A549 (cell line): ENCODE measurements at regions not wholly inside any gene's neighbourhood (a gene's known extent, or its start where the extent isn't known, plus 50 kb on each side); places are given as distances from the start of the nearest gene placed in this dataset.

Source experiments
- ATAC-seq, 2 experiments: fragments of 200-7000 bp in 1 of 2; fragments of >200 bp in 1 of 2; cut with Nextera tagmentation in 1 of 2; cut with Tn5 transposase in 1 of 2; 3 replicates each; pipeline versions ENCODE4 v1.8.0 to v1.9.1; 2018 to 2020; ENCODE audit warnings: mild to moderate bottlenecking in 1 of 2, moderate library complexity in 1 of 2
- CTCF ChIA-PET: fragments of 300-600 bp; sonication (Branson Sonifier 250); formaldehyde crosslinking; extraction: SDS; loops from one replicate; lab custom pipeline; 2021; ENCODE audit warnings: antibody characterized with exemption, inconsistent platforms; lab: Yijun Ruan, JAX
- POLR2A ChIA-PET: fragments of 350-600 bp; formaldehyde crosslinking; extraction: SDS; loops from one replicate; lab custom pipeline; 2021; ENCODE audit warnings: antibody characterized with exemption, inconsistent platforms; lab: Yijun Ruan, JAX
- DNase-seq, 2 experiments: peaks; one replicate each; pipeline versions ENCODE4 v3.0.0 to v3.0.0-alpha.2; 2011 to 2016; ENCODE audit warnings: low read depth in 1 of 2, low spot score in 1 of 2
- FAIRE-seq: peaks from 2 replicates; lab custom pipeline; 2011; peaks lifted over from hg19 to GRCh38; lab: Jason Lieb, UNC
- H3K27ac ChIP-seq, 2 experiments: fragments of >200 bp; sonication (Bioruptor Twin); formaldehyde crosslinking; 3 replicates each; pipeline ENCODE4 v1.5.1; 2016 to 2017
- H3K4me1 ChIP-seq: fragments of >200 bp; sonication (Bioruptor Twin); formaldehyde crosslinking; 3 replicates; pipeline ENCODE4 v1.6.1; 2016
- H3K4me2 ChIP-seq: fragments of >200 bp; sonication (Bioruptor Twin); formaldehyde crosslinking; 3 replicates; pipeline ENCODE4 v1.6.1; 2016
- H3K4me3 ChIP-seq: fragments of >200 bp; sonication (Bioruptor Twin); formaldehyde crosslinking; 3 replicates; pipeline ENCODE4 v1.5.1; 2016
- H3K9me3 ChIP-seq: fragments of >200 bp; sonication (Bioruptor Twin); formaldehyde crosslinking; 3 replicates; pipeline ENCODE4 v1.6.1; 2016
- EHMT2 ChIP-seq: fragments of 200-600 bp; sonication (generic); IDR thresholded peaks from 2 replicates; pipeline ENCODE4 v1.6.1; 2016; ENCODE audit warnings: antibody characterized with exemption, low read depth, mild to moderate bottlenecking, moderate library complexity
- EP300 ChIP-seq, 2 experiments: fragments of >200 bp; sonication (Bioruptor Twin); formaldehyde crosslinking; IDR thresholded peaks; 2 replicates in 1 of 2; 3 replicates in 1 of 2; pipeline ENCODE4 v1.6.1; 2016 to 2017
- FOSL2 ChIP-seq, 2 experiments: fragments of 450-650 bp in 1 of 2; fragments of >200 bp in 1 of 2; sonication (Bioruptor Twin) in 1 of 2; formaldehyde crosslinking; IDR thresholded peaks; 2 replicates each; pipeline versions ENCODE4 v1.5.0 to v1.6.1; 2016 to 2020; ENCODE audit warnings: mild to moderate bottlenecking in 1 of 2, moderate library complexity in 1 of 2
- FOXS1 ChIP-seq: fragments of 250-450 bp; sonication (Bioruptor Pico); IDR thresholded peaks from 2 replicates; pipeline ENCODE4 v1.5.0; 2020; ENCODE audit warnings: mild to moderate bottlenecking, moderate library complexity
- HEYL ChIP-seq: fragments of 250-450 bp; sonication (Bioruptor Pico); IDR thresholded peaks from 2 replicates; pipeline ENCODE4 v1.8.0; 2021; ENCODE audit warnings: mild to moderate bottlenecking, moderate library complexity
- KDM1A ChIP-seq: fragments of 200-600 bp; sonication (generic); IDR thresholded peaks from 2 replicates; pipeline ENCODE4 v1.6.1; 2016; ENCODE audit warnings: low read depth, mild to moderate bottlenecking
- MAZ ChIP-seq: fragments of 150-350 bp; IDR thresholded peaks from 2 replicates; pipeline ENCODE4 v1.6.1; 2014; ENCODE audit warnings: antibody characterized with exemption, low read depth, low read length, borderline replicate concordance
- MYC ChIP-seq: IDR thresholded peaks from 2 replicates; pipeline ENCODE4 v1.6.1; 2012; ENCODE audit warnings: mild to moderate bottlenecking, inconsistent platforms, low read length, improper control_type of control experiment, borderline replicate concordance
- NPAS2 ChIP-seq: fragments of 250-450 bp; sonication (Bioruptor Pico); IDR thresholded peaks from 2 replicates; pipeline ENCODE4 v1.8.0; 2022; ENCODE audit warnings: mild to moderate bottlenecking, moderate library complexity, borderline replicate concordance
- RCOR1 ChIP-seq: fragments of 150-350 bp; IDR thresholded peaks from 2 replicates; pipeline ENCODE4 v1.6.1; 2014; ENCODE audit warnings: antibody characterized with exemption, low read length, low read depth
- RFX5 ChIP-seq: fragments of 450-650 bp; IDR thresholded peaks from 2 replicates; pipeline ENCODE4 v1.7.1; 2014; ENCODE audit warnings: antibody characterized with exemption, mild to moderate bottlenecking, moderate library complexity
- ZC3H11A ChIP-seq: fragments of 450-650 bp; IDR thresholded peaks from 2 replicates; pipeline ENCODE4 v1.6.1; 2014; ENCODE audit warnings: antibody characterized with exemption, mild to moderate bottlenecking
- ZSCAN20 ChIP-seq: fragments of 250-450 bp; sonication (Bioruptor Pico); IDR thresholded peaks from 2 replicates; pipeline ENCODE4 v1.8.0; 2022; ENCODE audit warnings: mild to moderate bottlenecking, moderate library complexity
- WGBS: methylation state at CpG from one replicate; pipeline ENCODE4 v1.1.6; 2017; ENCODE audit errors: missing lambda C conversion rate; 5-methylcytosine and 5-hydroxymethylcytosine counted together
- TF ChIP-seq, protein P1 (sequence below): IDR thresholded peaks from 2 replicates; pipeline ENCODE4 v1.6.1; 2012
- TF ChIP-seq, protein P2 (sequence below): fragments of >200 bp; sonication (Bioruptor Twin); formaldehyde crosslinking; IDR thresholded peaks from 3 replicates; pipeline ENCODE4 v1.6.1; 2016
- TF ChIP-seq, protein P3 (sequence below): fragments of 250-450 bp; sonication (Bioruptor Pico); IDR thresholded peaks from 2 replicates; pipeline ENCODE4 v1.5.0; 2020; ENCODE audit warnings: low read depth, mild to moderate bottlenecking, moderate library complexity
- TF ChIP-seq, protein P4 (sequence below): fragments of 250-450 bp; sonication (Bioruptor Pico); IDR thresholded peaks from 2 replicates; pipeline ENCODE4 v1.5.0; 2021; ENCODE audit warnings: mild to moderate bottlenecking, moderate library complexity, borderline replicate concordance
- TF ChIP-seq, protein P5 (sequence below): IDR thresholded peaks from 2 replicates; pipeline ENCODE4 v1.6.1; 2012
- TF ChIP-seq, protein P6 (sequence below): fragments of >200 bp; sonication (Bioruptor Twin); formaldehyde crosslinking; IDR thresholded peaks from 3 replicates; pipeline ENCODE4 v1.5.1; 2016
- TF ChIP-seq, protein P7 (sequence below): fragments of 200-600 bp; sonication (generic); IDR thresholded peaks from 2 replicates; pipeline ENCODE4 v1.6.1; 2016; ENCODE audit warnings: antibody characterized with exemption, mild to moderate bottlenecking, moderate library complexity

DNA sequence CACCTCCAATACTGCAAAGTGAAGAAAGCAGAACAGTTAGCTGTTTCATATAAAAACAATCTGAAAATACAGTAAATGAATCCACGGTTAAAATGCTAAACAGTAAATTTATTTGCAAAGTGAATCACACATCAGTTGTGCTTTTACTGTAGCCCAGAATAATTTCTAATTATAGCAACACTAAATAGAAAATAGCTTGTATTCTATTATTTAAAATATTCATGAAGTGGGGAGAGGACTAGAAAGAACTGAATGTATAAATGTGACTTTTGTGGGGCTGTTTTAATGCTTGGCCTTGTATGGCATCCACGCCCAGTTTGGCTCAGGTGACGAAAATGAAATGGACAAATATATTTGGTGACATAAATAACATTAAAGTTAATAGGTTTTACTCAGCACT, 148.2 kb downstream of the ATP23 start:
- WGBS, result 16% methylated on average over 3 of the region's 3 CpGs
- no peak overlapping the region for H3K27ac ChIP-seq
- POLR2A ChIA-PET, result no interaction called here
- H3K4me2 ChIP-seq, result no peak overlapping the region
- H3K4me1 ChIP-seq, result no peaks in the 10 kb centered on the region
- no peak for DNase-seq
- H3K4me3 ChIP-seq, result no peak overlapping the region
- CTCF ChIA-PET, result interaction anchor here (1.0 to 1.6 kb wide), 2 partner anchors 16 to 451 kb away, joined by 3 read pairs; no protein-coding TSS in a partner anchor
- TF ChIP-seq EHMT2, result no peak
- TF ChIP-seq, protein P1, sequence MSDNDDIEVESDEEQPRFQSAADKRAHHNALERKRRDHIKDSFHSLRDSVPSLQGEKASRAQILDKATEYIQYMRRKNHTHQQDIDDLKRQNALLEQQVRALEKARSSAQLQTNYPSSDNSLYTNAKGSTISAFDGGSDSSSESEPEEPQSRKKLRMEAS, result no peak
- TF ChIP-seq, protein P2, sequence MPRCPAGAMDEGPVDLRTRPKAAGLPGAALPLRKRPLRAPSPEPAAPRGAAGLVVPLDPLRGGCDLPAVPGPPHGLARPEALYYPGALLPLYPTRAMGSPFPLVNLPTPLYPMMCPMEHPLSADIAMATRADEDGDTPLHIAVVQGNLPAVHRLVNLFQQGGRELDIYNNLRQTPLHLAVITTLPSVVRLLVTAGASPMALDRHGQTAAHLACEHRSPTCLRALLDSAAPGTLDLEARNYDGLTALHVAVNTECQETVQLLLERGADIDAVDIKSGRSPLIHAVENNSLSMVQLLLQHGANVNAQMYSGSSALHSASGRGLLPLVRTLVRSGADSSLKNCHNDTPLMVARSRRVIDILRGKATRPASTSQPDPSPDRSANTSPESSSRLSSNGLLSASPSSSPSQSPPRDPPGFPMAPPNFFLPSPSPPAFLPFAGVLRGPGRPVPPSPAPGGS, result no peak
- no peak for TF ChIP-seq NPAS2 (CRISPR knock-in tag)
- TF ChIP-seq MAZ, result no peak
- TF ChIP-seq RCOR1, result no peak
- TF ChIP-seq MYC, result no peak
- TF ChIP-seq, protein P3, sequence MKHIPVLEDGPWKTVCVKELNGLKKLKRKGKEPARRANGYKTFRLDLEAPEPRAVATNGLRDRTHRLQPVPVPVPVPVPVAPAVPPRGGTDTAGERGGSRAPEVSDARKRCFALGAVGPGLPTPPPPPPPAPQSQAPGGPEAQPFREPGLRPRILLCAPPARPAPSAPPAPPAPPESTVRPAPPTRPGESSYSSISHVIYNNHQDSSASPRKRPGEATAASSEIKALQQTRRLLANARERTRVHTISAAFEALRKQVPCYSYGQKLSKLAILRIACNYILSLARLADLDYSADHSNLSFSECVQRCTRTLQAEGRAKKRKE (CRISPR knock-in tag), result no peak
- no peak for TF ChIP-seq ZSCAN20 (CRISPR knock-in tag)
- TF ChIP-seq HEYL (CRISPR knock-in tag), result no peak
- TF ChIP-seq, protein P4, sequence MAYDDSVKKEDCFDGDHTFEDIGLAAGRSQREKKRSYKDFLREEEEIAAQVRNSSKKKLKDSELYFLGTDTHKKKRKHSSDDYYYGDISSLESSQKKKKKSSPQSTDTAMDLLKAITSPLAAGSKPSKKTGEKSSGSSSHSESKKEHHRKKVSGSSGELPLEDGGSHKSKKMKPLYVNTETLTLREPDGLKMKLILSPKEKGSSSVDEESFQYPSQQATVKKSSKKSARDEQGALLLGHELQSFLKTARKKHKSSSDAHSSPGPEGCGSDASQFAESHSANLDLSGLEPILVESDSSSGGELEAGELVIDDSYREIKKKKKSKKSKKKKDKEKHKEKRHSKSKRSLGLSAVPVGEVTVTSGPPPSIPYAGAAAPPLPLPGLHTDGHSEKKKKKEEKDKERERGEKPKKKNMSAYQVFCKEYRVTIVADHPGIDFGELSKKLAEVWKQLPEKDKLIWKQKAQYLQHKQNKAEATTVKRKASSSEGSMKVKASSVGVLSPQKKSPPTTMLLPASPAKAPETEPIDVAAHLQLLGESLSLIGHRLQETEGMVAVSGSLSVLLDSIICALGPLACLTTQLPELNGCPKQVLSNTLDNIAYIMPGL (CRISPR knock-in tag), result no peak
- TF ChIP-seq EP300 (IDR thresholded peaks at IDR 0.05), result no peak
- no peak for TF ChIP-seq FOXS1 (CRISPR knock-in tag)
- TF ChIP-seq, protein P5, sequence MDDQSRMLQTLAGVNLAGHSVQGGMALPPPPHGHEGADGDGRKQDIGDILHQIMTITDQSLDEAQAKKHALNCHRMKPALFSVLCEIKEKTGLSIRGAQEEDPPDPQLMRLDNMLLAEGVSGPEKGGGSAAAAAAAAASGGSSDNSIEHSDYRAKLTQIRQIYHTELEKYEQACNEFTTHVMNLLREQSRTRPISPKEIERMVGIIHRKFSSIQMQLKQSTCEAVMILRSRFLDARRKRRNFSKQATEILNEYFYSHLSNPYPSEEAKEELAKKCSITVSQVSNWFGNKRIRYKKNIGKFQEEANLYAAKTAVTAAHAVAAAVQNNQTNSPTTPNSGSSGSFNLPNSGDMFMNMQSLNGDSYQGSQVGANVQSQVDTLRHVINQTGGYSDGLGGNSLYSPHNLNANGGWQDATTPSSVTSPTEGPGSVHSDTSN, result no peak
- TF ChIP-seq, protein P6, sequence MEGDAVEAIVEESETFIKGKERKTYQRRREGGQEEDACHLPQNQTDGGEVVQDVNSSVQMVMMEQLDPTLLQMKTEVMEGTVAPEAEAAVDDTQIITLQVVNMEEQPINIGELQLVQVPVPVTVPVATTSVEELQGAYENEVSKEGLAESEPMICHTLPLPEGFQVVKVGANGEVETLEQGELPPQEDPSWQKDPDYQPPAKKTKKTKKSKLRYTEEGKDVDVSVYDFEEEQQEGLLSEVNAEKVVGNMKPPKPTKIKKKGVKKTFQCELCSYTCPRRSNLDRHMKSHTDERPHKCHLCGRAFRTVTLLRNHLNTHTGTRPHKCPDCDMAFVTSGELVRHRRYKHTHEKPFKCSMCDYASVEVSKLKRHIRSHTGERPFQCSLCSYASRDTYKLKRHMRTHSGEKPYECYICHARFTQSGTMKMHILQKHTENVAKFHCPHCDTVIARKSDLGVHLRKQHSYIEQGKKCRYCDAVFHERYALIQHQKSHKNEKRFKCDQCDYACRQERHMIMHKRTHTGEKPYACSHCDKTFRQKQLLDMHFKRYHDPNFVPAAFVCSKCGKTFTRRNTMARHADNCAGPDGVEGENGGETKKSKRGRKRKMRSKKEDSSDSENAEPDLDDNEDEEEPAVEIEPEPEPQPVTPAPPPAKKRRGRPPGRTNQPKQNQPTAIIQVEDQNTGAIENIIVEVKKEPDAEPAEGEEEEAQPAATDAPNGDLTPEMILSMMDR, result no peak
- TF ChIP-seq FOSL2 (IDR thresholded peaks at IDR 0.05), result no peak
- TF ChIP-seq FOSL2 (CRISPR knock-in tag; IDR thresholded peaks at IDR 0.05), result no peak
- TF ChIP-seq, protein P7, sequence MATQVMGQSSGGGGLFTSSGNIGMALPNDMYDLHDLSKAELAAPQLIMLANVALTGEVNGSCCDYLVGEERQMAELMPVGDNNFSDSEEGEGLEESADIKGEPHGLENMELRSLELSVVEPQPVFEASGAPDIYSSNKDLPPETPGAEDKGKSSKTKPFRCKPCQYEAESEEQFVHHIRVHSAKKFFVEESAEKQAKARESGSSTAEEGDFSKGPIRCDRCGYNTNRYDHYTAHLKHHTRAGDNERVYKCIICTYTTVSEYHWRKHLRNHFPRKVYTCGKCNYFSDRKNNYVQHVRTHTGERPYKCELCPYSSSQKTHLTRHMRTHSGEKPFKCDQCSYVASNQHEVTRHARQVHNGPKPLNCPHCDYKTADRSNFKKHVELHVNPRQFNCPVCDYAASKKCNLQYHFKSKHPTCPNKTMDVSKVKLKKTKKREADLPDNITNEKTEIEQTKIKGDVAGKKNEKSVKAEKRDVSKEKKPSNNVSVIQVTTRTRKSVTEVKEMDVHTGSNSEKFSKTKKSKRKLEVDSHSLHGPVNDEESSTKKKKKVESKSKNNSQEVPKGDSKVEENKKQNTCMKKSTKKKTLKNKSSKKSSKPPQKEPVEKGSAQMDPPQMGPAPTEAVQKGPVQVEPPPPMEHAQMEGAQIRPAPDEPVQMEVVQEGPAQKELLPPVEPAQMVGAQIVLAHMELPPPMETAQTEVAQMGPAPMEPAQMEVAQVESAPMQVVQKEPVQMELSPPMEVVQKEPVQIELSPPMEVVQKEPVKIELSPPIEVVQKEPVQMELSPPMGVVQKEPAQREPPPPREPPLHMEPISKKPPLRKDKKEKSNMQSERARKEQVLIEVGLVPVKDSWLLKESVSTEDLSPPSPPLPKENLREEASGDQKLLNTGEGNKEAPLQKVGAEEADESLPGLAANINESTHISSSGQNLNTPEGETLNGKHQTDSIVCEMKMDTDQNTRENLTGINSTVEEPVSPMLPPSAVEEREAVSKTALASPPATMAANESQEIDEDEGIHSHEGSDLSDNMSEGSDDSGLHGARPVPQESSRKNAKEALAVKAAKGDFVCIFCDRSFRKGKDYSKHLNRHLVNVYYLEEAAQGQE, result no peak
- no peak for TF ChIP-seq ZC3H11A
- no peak for TF ChIP-seq KDM1A
- TF ChIP-seq RFX5, result no peak
- TF ChIP-seq, all 56 proteins: peak for 0
- ATAC-seq (no peak), FAIRE-seq (no peak)
- H3K9me3 ChIP-seq, result no peaks in the 10 kb centered on the region
